ENCODE measurements at regions not wholly inside any gene's neighbourhood (a gene's known extent, or its start where the extent isn't known, plus 50 kb on each side); places are given as distances from the start of the nearest gene placed in this dataset.

DNA sequence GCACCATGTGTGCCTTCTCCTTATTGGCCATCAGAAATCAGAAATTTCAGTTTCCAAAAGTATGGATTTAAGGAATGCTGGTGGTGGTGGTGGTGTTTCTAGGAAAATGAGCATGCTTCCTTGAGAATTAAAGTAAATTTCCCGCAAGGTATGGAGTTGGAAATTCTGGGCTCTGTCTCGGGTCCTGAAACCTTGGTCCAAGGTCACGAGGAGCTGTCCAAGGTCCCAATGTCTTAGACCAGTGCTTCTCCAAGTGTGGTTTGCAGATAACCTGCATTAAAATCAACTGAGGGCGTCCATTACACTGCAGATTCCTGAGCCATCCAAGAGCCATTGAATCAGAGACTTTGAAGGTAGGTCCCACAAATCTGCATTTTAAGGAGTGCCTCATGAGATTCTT is 210.9 kb upstream of the PKDCC start:
- no peak for TF ChIP-seq POLR2AphosphoS5 (IDR thresholded peaks at IDR 0.05; ENCODE audit: low read depth, low read length)
- TF ChIP-seq TAF1 (IDR thresholded peaks at IDR 0.05; ENCODE audit: borderline replicate concordance, insufficient read depth, low read length), result no peak
- peak; percentile 96 to 100 for TF ChIP-seq REST (IDR thresholded peaks at IDR 0.05; ENCODE audit: insufficient read depth in 1 of 2, low read depth in 2 of 2, low read length in 2 of 2)
- peak; percentile 90; the same call in 1 of the 2 replicates for TF ChIP-seq SIN3A (IDR thresholded peaks at IDR 0.05; ENCODE audit: borderline replicate concordance, insufficient read depth, low read length)
